ENCODE measurements at regions not wholly inside any gene's neighbourhood (a gene's known extent, or its start where the extent isn't known, plus 50 kb on each side); places are given as distances from the start of the nearest gene placed in this dataset.

GRCh38 chr5:74476046-74476818 is 164.3 kb downstream of the ENC1 start:
- TF ChIP-seq NFIC (IDR thresholded peaks at IDR 0.05) (no peak), YY1 (IDR thresholded peaks at IDR 0.05; ENCODE audit: low read depth) (no peak), FOXM1 (IDR thresholded peaks at IDR 0.05; ENCODE audit: borderline replicate concordance, low read depth) (no peak), TEAD4 (IDR thresholded peaks at IDR 0.05) (no peak), REST (IDR thresholded peaks at IDR 0.05; ENCODE audit: low read depth) (no peak), MAX (IDR thresholded peaks at IDR 0.05) (no peak), ZBTB7A (IDR thresholded peaks at IDR 0.05; ENCODE audit: low read depth) (no peak), TCF12 (IDR thresholded peaks at IDR 0.05; ENCODE audit: low read depth) (no peak), CREB1 (IDR thresholded peaks at IDR 0.05; ENCODE audit: low read depth) (no peak), EGR1 (IDR thresholded peaks at IDR 0.05) (no peak), TAF1 (IDR thresholded peaks at IDR 0.05; ENCODE audit: low read depth) (no peak), EP300 (IDR thresholded peaks at IDR 0.05; ENCODE audit: borderline replicate concordance) (no peak), RAD21 (IDR thresholded peaks at IDR 0.05; ENCODE audit: low read depth) (no peak), CEBPB (IDR thresholded peaks at IDR 0.05) (no peak)
- TF ChIP-seq, protein P1, sequence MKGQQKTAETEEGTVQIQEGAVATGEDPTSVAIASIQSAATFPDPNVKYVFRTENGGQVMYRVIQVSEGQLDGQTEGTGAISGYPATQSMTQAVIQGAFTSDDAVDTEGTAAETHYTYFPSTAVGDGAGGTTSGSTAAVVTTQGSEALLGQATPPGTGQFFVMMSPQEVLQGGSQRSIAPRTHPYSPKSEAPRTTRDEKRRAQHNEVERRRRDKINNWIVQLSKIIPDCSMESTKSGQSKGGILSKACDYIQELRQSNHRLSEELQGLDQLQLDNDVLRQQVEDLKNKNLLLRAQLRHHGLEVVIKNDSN (IDR thresholded peaks at IDR 0.05): no peak

DNA sequence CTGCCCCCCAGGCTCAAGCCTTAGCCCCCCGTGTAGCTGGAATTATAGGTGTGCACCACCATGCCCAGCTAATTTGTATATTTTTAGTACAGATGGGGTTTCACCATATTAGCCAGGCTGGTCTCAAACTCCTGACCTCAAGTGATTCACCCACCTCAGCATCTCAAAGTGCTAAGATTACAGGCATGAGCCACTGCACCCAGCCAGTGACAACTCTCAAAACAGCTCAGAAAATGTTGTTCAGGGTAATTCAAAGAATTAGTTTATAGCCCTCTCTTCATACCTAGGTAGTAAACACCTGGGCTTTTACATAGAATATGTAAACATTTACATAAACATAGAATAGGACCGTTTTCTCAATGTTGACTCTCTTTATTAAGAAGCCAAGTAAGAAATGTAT is 168.7 kb downstream of the ENC1 start:
- no peak for TF ChIP-seq YY1 (IDR thresholded peaks at IDR 0.05; ENCODE audit: low read depth)
- no peak for TF ChIP-seq NFIC (IDR thresholded peaks at IDR 0.05)
- no peak for TF ChIP-seq CREB1 (IDR thresholded peaks at IDR 0.05; ENCODE audit: low read depth)
- TF ChIP-seq FOXM1 (IDR thresholded peaks at IDR 0.05; ENCODE audit: borderline replicate concordance, low read depth): no peak
- no peak for TF ChIP-seq TCF12 (IDR thresholded peaks at IDR 0.05; ENCODE audit: low read depth)
- no peak for TF ChIP-seq ZBTB7A (IDR thresholded peaks at IDR 0.05; ENCODE audit: low read depth)
- TF ChIP-seq RAD21 (IDR thresholded peaks at IDR 0.05; ENCODE audit: low read depth): no peak

- no peak for TF ChIP-seq CREB1 (IDR thresholded peaks at IDR 0.05; ENCODE audit: low read depth)
- TF ChIP-seq TEAD4 (IDR thresholded peaks at IDR 0.05): no peak
- no peak for TF ChIP-seq TAF1 (IDR thresholded peaks at IDR 0.05; ENCODE audit: low read depth)
- TF ChIP-seq, protein P1 (IDR thresholded peaks at IDR 0.05): no peak
- TF ChIP-seq MAX (IDR thresholded peaks at IDR 0.05): no peak
- no peak for TF ChIP-seq CEBPB (IDR thresholded peaks at IDR 0.05)
- no peak for TF ChIP-seq YY1 (IDR thresholded peaks at IDR 0.05; ENCODE audit: low read depth)
- no peak for TF ChIP-seq RAD21 (IDR thresholded peaks at IDR 0.05; ENCODE audit: low read depth)
- TF ChIP-seq ZBTB7A (IDR thresholded peaks at IDR 0.05; ENCODE audit: low read depth): no peak
- no peak for TF ChIP-seq TCF12 (IDR thresholded peaks at IDR 0.05; ENCODE audit: low read depth)
- no peak for TF ChIP-seq EGR1 (IDR thresholded peaks at IDR 0.05)
- TF ChIP-seq FOXM1 (IDR thresholded peaks at IDR 0.05; ENCODE audit: borderline replicate concordance, low read depth): no peak
- no peak for TF ChIP-seq NFIC (IDR thresholded peaks at IDR 0.05)
- TF ChIP-seq EP300 (IDR thresholded peaks at IDR 0.05; ENCODE audit: borderline replicate concordance): no peak
- no peak for TF ChIP-seq REST (IDR thresholded peaks at IDR 0.05; ENCODE audit: low read depth)
These were observed 171.1 kb downstream of the ENC1 start for GRCh38 chr5:74469234-74469994.

GRCh38 chr5:74468421-74468820 is 172.1 kb downstream of the ENC1 start:
- TF ChIP-seq MAX (IDR thresholded peaks at IDR 0.05) (no peak), EGR1 (IDR thresholded peaks at IDR 0.05) (no peak), CEBPB (IDR thresholded peaks at IDR 0.05) (no peak), TAF1 (IDR thresholded peaks at IDR 0.05; ENCODE audit: low read depth) (no peak), TEAD4 (IDR thresholded peaks at IDR 0.05) (no peak), YY1 (IDR thresholded peaks at IDR 0.05; ENCODE audit: low read depth) (no peak), NFIC (IDR thresholded peaks at IDR 0.05) (no peak), TCF12 (IDR thresholded peaks at IDR 0.05; ENCODE audit: low read depth) (no peak), EP300 (IDR thresholded peaks at IDR 0.05; ENCODE audit: borderline replicate concordance) (no peak), CREB1 (IDR thresholded peaks at IDR 0.05; ENCODE audit: low read depth) (no peak), FOXM1 (IDR thresholded peaks at IDR 0.05; ENCODE audit: borderline replicate concordance, low read depth) (no peak), ZBTB7A (IDR thresholded peaks at IDR 0.05; ENCODE audit: low read depth) (no peak), RAD21 (IDR thresholded peaks at IDR 0.05; ENCODE audit: low read depth) (no peak), REST (IDR thresholded peaks at IDR 0.05; ENCODE audit: low read depth) (no peak)
- TF ChIP-seq, protein P1 (IDR thresholded peaks at IDR 0.05): no peak
